GM19372 (cell line): ENCODE measurements at regions not wholly inside any gene's neighbourhood (a gene's known extent, or its start where the extent isn't known, plus 50 kb on each side); places are given as distances from the start of the nearest gene placed in this dataset.
"Not testable (repeated sequence)": the region's sequence is repeated elsewhere in the genome, so short reads cannot be mapped to it uniquely, and the experiment has no call there.

Experiments used
- ATAC-seq: cut with Tn5 transposase; IDR thresholded peaks from one replicate; pipeline ENCODE4 v1.9.1; 2021; ENCODE audit warnings: mild to moderate bottlenecking, low read depth, moderate library complexity; ENCODE audit not compliant: unreplicated experiment

DNA sequence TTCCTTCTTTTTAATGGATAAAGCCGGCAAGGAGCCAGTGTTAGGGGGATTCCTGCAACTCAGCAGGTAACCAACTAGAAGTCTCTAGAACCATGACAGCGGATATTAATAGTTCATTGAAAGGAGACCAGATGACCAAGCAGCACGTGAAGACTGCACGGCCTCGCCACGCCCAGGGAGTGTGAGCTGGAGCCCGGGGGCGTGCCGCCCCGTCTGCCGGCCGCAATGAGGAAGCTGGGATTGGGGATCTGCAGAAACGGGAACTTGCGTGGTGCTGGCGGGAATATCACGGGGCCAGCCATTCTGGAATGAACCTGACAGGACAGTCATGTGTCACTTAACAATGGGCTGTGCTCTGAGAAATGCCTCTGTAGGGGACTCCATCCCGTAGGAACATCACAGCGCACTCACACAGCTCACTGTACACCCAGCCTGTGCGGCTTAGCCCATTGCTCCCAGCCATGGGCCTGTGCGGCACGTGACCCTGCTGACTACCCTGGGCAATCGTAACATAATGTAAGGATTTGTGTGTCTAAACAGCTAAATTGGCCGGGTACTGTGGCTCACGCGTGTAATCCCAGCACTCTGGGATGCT lies 4092.8 kb upstream of the TPTE start:
- not testable (repeated sequence) for ATAC-seq

DNA sequence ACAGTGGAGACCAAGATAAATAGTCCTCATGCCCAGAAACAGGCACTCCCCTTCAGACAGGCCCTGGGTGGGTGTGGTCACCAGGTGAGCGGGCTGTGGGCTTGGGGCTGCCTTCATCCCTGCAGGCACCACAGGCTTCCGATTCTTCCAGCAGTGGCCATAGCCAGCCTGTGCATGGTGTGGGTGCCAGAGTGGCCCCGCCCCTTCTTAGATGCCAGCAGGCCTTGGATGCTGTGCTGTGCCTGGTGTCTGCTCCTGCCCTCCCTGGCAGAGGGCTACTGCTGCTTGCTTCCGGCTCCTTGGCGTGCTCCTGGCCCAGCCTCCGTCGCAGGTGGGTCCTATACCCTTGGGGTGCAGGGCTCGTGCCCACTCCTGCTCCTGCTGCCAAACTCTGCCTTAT lies 4091.5 kb upstream of the TPTE start:
- not testable (repeated sequence) for ATAC-seq

DNA sequence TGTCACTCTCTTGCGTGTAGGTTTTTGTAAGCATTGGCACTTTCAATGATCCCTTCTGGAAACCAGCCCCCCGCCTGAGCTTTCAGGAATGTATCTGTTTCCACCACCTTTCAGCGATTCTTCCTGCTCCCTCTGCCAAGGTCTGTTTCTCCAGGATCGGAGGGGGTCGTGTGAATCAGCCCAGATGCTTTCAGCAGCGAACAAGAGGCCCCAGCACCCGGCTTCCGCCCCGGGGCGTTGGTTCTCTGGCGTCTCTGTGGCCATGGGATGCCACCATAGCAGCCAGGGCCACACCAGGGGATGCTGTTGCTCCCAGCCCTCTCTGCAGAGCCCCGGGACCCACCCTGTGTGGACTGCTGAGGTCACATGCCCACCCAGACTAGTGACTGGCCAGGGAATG lies 4088.2 kb upstream of the TPTE start:
- not testable (repeated sequence) for ATAC-seq

DNA sequence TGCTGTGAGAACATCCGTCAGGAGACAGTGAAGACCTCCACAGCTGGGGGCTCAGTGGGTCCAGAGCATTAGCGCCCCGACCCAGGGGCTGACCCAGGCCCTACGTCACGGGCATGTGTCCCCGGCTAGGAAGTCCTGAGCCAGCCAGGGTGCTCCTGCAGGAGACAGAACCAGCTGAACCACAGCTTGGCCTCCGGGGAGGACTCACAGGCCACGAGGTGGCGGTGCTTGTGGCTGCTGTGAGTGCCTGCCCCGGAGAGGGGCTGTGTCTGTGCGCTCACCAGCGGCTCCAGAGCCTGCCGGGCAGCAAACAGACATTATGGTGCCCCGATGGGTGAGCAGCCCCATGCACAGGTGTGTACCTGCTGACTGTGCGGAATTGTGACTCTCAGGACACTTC lies 4085.2 kb upstream of the TPTE start:
- not testable (repeated sequence) for ATAC-seq

DNA sequence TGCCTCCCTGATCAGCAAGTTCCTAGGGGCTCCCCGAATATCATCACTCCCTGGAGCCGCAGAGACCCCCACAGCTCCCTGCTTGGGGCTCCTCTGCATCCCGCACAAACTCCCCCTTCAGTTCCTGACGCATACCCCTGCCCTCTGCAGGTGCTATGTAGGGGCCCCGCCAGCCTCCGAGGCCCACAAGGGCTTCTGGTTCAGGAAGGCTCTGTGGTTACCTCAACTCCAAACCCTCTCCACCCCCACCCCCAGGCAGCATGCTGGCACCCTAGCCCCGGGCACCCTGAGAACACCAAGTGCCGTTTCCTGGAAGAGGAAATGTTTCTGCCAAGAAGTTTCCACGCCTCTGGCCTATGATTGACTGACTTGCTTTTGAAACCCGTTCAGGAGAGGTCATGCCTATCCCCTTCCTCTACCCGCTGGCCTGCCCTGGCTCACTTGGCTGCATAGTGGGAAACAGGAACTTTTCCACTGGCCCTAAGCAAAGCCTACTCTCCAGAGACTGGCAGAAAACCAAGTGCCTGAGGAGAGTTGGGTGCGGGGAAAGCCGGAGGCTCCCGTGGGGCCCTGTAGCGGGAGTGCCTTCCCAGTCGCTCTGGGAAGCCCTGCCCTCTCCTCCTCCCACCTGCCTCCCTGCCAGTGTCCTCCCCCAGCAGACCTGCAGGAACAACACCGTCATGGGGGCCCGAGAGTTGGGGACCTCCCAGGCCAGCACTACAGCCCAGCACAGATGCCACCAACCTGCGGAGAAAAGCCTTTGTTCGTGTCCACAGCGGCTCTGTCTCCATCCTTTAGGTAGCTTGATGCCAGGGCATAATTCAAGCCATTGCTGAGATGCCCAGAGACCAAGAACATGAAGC lies 4084.2 kb upstream of the TPTE start:
- not testable (repeated sequence) for ATAC-seq

DNA sequence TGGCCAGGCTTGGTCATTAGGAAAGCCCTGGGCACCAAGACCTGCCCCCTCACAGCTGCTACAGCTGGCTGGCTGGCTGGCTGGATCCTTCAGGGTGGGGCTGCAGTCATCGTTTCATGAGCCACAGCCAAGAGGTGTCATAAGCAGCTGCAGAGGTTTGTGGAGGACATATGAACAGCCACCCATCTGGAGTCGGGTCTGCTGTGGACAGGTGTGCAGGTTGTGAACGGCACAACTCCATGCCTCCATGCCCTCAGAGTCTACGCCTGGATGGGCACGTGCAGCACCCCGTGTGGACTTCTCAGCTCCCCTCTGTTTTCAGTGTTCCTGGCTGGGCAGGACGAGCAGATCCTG lies 4083.6 kb upstream of the TPTE start:
- not testable (repeated sequence) for ATAC-seq

DNA sequence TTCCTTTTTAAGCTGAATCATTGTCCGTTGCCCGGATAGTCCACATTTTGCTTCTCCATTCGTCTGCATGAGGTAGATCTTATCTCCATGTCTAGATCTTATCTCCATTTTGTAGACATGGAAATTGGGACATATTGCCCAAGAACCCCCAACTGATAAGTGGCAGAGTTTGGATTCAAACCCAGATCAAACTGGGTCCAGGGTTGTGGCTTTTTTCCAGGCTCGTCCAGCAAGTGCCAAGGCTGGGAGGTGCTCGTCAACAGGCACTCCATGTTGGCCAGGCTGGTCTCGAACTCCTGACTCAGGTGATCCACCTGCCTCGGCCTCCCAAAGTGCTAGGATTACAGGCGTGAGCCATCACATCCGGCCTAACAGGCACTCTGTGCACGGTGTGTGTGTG lies 4082.3 kb upstream of the TPTE start:
- ATAC-seq = not testable (repeated sequence)

DNA sequence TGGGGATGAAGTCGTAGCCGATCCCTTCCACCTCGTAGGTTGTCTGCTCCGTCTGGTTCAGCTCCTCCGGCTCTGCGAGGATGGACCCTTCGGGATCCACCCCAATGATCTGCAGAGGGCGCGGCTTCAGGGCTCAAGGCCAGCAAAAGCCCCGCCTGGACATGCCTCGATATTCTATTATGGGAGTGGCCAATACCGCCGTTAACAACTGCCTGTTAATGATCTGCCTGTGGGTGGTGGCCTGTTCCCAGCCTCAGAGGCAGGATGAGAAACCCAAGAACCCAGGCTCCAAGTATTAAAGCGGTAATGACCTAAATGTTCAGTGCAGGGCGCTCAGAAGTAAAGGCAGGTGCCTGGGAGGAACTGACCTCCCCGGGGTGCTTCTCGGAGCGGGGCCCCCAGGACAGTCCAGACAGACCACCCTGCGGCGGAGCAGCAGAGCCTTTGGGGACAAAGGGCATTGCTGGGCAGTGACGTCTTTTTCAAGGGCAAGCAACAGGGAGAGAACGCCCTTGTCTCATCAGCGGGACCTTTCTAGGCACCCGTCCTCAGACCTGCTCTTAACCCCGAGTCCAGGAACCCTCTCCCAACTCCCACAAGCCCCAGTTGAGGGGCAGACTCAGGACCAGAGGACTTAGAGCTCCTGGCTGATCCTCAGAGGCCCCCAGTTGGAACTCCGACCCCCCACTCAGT lies 4066.6 kb upstream of the TPTE start:
- not testable (repeated sequence) for ATAC-seq

DNA sequence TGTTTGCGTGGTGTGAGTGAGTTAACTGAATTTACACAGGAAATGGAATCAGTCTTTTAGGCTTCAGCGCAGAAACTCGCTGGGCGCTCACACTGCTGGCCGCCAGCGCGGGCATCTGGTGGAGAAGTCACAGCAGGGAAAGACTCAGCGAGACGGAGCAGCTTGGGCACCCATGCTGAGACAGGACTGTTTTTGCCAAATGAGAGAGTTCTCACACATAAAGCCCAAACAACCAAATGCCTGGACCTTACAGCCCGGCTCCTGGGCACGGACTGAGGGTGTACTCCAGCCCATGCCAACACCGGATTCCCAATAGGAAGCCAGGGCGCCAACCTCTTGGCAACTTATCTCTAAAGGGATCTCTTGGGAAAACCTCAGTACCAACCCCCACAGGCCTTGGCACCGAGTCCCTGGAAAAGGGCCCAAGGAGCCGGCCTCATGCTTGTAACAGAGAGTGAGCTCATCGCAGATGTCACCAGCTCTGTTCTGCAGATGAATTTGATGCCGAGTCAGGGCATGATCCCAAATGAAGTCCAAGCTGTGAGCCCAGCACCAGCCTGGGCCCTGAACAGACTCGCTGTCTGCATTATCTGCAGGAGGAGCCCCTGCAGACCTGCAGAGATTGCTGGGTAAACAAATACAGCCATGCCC lies 4065.2 kb upstream of the TPTE start:
- ATAC-seq = not testable (repeated sequence)

DNA sequence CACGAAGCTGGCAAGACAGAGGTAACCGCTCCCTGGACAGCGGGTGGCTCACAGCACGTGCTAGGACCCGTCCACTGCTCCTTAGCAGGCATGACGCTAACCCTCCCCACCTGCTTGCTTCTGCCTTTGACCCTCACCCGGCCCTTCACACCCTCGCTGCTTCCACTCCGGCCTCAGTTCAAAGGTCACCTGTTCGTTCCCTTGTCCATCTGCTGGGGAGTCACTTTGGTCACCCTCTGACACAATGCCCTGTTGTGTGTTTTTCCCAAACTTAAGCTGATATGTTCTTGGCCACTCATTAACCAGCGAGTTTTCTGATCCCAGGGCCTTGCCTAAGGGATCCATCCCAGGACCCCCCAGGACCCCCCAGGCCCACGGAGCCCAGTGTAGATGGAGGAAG lies 4061.6 kb upstream of the TPTE start:
- not testable (repeated sequence) for ATAC-seq

DNA sequence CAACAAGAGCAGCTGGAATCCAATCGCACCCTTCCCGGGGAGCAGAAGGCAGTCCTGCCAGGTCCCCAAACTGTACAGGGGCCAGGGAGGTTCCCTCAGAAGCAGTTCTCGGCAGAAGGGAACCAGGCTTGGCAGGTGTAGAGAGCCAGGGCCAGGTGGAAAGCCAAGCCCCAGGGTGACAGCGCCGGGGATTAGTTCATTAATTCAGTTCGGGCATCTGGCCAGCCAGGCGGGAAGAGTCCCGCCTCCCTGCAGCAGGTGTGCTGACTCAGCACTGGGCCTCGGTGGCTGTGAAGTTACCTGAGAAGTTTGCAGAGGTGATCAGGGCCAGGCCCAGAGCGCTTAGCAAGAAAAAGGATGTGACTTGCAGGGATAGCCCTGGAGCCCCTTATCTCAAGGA lies 4060.0 kb upstream of the TPTE start:
- ATAC-seq = not testable (repeated sequence)

DNA sequence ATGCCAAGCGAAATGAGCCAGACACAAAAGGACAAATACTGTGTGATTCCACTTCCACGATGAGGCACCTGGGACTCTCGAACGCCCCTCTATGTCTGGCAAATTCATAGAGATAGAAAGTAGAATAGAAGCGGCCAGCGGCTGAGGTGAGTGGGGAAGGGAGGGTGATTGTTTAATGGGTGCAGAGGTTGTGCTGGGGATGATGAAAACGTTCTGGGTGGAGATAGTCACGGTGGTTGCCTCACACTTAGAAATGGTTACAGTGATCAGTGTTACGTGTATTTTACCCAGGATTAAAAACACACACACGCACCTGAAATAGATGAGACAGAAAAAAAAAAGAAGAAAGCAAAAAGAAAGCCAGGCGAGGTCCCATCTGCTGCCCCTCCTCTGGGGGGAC lies 4057.0 kb upstream of the TPTE start:
- ATAC-seq = not testable (repeated sequence)

DNA sequence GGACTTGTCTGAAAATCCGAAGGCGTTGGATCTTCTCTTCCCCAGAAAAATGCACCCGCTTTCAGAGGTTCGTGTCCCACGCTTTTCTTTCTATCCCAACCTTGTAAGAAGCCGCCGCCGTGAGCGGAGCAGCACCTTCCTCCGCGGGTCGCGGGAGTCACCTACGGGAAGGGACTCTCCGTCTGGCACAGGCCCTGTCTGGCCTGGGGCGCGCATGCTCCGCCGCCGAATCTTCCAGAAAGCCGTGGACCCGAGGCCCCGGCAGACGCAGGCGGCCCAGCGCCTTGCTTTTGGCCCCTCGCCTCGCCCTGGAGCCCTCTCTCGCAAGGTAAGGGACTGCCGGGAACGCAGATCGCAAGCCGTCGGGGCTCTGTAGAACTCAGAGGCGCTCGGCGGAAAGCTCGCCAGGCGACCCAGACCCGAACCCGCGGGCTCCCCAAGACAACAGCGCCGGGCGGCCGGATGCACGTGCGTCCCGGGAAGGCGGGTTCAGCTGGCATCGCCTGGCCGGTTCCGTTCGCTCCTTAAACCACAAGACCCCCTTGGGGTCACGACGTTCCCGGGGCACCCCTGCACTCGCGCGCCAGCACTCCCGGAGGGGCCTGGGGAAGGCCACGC lies 4055.2 kb upstream of the TPTE start:
- ATAC-seq = not testable (repeated sequence)

DNA sequence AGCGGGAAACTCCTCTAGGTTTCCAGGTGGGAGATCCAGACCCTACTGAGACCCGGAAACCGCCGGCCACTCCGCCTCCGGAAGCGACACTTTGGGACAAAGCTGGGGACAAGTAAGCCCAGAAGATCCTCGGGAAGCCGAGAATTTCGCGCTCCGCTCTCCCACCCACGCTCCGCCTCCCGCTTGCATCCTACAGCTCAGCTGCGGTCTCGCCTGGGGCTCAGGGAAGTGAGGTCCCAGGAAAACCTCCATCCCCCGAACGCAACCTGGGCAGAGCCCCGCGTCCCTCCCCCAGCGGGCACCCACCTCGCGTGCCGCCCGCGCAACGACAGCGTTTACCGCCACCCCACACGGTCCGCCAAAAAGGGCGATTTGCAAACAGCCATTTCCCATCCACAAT lies 4054.7 kb upstream of the TPTE start:
- ATAC-seq = not testable (repeated sequence)

DNA sequence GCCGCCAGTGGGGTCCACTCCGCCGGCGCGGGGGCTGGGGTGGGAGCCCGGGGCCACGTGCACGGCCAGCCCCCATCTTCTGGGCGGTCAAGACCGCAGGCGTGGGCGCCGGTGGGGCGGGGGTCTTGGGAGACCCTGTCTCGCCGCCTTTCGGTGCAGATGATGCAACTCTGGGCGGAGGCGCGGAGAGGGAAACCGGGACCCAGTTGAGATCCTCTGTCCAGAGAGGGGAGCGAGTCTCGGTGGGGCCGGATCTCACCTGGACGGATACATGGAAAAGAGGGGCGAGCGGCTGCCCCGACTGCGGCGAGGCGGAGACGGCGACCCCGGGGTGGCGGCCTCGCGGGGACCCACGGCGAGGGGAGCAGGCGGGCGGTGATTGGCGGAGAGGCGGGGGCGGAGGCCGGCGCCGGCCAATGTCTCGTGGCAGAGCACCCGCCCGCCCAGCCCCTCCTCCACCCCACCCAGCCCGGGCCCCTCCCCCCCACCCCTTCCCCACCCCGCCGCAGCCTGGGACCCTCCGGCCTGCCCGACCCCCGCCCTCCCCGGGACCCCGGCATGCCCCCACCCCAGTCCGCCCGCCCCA lies 4054.1 kb upstream of the TPTE start:
- not testable (repeated sequence) for ATAC-seq

DNA sequence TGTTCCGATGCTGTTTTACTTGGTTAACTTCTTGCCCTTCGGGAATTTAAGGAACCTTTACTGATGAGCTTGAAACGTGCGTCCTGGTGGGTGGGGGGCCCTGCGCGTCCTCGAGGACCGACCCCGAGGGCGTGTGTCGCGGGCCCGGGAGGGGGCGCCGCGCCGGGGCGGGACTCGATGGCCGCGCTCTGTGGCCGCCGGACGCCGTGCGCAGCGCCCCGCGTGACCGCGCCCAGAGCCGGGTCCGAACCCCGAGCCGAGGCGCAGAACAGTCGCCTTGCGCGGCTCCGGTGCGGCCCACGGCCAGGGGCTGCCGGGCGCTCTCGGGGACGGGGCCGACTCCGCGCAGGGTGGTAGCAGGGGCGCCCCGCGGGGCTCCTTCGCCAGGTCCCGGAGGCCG lies 4053.5 kb upstream of the TPTE start:
- ATAC-seq = not testable (repeated sequence)

DNA sequence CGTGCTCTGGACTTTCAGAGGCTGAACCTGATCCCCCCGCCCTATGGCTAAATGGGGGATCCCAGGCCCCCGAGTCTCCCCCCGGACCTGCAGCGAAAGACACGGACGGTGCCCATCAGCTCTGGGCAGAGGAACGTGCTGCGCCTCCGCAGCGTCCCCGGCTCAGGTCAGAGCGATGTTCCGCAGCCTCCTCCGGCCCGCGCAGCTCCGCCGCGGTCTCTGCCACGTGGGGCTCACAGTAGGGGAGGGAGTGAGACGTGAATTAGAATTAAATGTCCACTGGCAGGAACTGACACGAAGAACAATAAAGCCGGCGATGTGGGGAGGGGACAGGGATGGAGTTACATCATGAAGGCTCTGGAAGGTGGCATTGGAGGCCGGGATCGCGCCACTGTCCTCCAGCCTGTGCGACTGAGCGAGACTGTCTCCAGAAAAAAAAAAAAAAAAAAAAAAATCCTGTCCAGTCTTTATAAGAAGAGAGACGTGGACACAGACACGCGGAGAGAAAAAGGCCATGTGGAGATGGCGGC lies 4053.0 kb upstream of the TPTE start:
- ATAC-seq = not testable (repeated sequence)

DNA sequence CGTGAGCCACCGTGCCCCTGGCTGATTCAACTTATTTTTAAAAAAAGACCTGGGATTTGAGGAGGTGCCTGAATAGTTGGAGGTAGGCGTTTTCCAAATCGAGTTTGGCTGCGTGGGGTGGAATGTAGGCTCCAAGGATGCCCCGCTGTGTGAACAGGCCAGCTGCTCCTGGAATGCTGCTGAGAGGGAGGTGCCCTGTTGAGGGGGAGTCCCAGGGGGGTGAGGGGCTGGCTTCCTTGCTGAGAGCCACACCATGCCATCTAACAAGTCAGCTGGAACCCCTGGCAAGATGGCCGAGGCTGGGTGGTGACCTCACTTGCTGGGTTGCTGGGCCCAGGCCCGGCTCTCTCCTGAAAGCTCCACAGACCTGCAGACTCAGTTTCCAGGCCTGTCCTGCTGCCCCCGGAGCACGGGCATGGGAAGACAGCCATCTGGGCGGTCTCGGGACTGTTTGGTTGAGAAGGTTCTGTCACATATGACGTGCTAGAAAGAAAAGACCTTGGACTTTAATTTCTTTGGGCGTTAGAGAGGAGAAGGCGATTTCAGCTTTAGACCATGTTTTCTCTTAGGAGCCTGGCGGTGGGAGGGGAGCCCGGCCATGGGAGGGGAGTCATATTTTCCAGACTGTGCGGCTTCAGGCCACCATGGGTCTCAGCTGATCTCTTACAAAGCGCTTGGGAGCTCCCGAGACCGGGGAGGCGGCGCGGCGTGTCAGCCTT lies 4047.0 kb upstream of the TPTE start:
- not testable (repeated sequence) for ATAC-seq

DNA sequence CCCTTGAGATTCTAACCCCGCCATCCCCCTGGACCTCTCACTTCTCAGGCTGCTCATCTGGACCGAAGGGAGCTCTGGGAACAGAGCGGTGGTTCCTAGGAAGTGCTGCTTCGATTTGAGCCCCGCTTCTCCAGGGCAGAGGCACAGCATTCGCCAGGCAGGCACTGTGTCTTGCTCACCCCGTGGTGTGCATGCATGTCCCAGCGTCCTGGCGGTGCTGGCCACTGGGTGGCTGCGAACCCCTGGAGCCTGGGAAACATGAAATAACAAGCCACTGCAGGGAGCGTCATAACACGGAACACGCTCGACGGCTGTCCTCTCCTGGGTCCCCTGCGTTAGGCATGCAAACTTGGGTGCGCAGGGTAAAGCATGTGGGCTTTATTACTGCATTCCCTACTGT lies 4040.3 kb upstream of the TPTE start:
- ATAC-seq = not testable (repeated sequence)
